GM12872 (cell line): ENCODE measurements at regions not wholly inside any gene's neighbourhood (a gene's known extent, or its start where the extent isn't known, plus 50 kb on each side); places are given as distances from the start of the nearest gene placed in this dataset.

Experiments
- CTCF ChIP-seq: IDR thresholded peaks from 3 replicates; pipeline ENCODE4 v1.5.1; 2011; ENCODE audit warnings: low read depth, mild to moderate bottlenecking, low read length, moderate library complexity; ENCODE audit not compliant: insufficient read depth

DNA sequence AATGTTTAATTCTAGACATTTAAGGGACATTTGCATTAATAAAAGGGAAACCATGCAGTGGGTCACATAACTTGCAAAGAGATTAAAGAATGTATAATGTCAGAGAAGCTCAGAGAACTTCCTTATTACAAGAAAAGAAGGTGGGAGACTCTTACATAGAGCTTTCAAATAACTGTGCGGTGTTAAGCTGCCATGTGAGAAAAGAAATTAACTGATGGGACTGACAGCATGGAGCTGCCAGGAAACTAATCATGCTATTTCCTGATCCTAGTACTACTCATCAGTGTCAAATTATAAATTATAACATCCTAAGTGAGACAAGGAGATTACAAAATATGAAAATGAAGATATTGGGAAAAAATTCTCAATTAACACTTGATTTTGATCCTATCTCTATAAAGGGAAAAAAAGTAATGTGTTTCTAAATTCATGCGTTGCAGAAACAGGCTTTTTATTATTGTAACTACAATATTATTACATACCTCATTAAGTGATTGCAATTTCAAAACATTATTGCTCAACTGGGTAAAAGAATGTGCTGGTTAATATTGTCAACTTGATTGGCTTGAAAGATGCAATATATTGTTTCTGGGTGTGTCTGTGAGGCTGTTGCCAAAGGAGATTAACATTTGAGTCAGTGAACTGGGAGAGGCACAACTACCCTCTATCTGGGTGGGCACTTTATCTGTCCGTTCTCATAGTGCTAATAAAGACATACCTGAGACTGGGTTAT is 609.5 kb upstream of the NUDT12 start:
- no peak for TF ChIP-seq CTCF

DNA sequence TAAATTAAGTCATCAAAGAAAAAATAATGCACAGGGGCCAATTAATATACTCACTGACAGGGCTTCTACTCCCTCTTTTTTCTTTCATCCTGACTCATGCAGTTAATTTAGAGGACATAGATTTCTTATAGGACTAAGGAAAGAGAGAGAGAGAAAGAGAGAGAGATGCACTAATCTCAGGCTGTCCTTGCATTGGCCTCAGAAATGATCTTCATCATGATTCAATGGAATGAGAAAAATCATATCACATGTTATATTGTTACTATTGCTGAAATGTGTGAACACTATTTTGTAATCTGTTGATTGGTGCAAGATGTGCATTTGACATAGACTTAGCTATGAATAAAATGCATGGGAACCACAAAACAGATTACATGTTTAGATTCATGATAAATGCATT is 608.3 kb upstream of the NUDT12 start:
- TF ChIP-seq CTCF: no peak

DNA sequence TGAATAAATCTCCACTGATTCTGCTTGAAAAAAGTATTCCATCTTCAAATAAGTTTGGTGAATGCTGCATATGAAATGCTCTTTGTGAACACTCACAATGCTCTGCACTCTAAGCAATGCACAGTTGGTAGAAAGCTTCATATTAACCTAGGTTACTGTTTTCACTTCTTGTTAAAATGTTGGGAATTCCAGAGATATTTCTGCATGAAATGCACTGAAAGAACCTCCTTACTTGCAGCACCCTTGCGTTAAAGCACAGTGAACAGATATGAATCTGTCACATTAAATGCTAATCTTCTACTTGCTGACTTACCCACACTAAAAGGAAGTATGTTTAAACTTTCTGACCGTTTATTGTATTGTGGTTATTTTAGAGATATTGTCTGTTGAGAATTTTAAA is 584.1 kb upstream of the NUDT12 start:
- TF ChIP-seq CTCF: no peak

- no peak for TF ChIP-seq CTCF
Observed at GRCh38 chr5:104139840-104140239, 577.3 kb upstream of the NUDT12 start.

- no peak for TF ChIP-seq CTCF
Observed at GRCh38 chr5:104130320-104130719, 567.7 kb upstream of the NUDT12 start.

GRCh38 chr5:104128348-104128747 is 565.8 kb upstream of the NUDT12 start:
- no peak for TF ChIP-seq CTCF

DNA sequence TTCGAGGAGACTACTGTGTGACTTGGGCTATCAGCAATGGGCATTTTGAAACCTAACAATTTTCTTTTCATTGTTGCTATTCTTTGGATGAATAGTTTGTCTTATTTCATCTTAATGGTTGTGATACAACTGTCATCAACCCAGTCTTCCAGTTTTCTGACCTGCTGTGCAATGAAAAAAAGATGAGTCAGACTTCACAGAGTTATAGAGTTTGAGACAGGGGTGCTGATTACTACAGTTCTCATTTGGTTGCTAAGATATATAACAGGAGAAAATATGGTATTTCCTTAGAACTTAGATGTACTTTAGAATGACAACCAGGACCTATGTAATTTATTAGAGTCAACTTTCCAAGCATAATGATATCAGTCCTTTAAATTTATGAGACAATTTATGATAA is 564.4 kb upstream of the NUDT12 start:
- TF ChIP-seq CTCF: no peak
